GM23248 (cell line): ENCODE measurements at regions not wholly inside any gene's neighbourhood (a gene's known extent, or its start where the extent isn't known, plus 50 kb on each side); places are given as distances from the start of the nearest gene placed in this dataset.

Source experiments
- DNase-seq: peaks from one replicate; pipeline ENCODE4 v3.0.0-alpha.2; 2015
- H2AFZ ChIP-seq: fragments of 200-600 bp; sonication (generic); 2 replicates; pipeline ENCODE4 v1.6.1; 2016; ENCODE audit warnings: antibody characterized with exemption
- H3F3A ChIP-seq: fragments of 200-600 bp; sonication (generic); 2 replicates; pipeline ENCODE4 v1.6.1; 2016; ENCODE audit warnings: mild to moderate bottlenecking, antibody characterized with exemption, mixed run types; ENCODE audit not compliant: insufficient read depth
- H3K27ac ChIP-seq: fragments of 200-600 bp; sonication (generic); 2 replicates; pipeline ENCODE4 v1.5.1; 2016; ENCODE audit warnings: mild to moderate bottlenecking
- H3K27me3 ChIP-seq: fragments of 200-600 bp; sonication (generic); replicated peaks from 2 replicates; pipeline ENCODE4 v1.6.1; 2016; ENCODE audit warnings: mild to moderate bottlenecking; ENCODE audit not compliant: insufficient read depth
- H3K36me3 ChIP-seq: fragments of 200-600 bp; sonication (generic); 2 replicates; pipeline ENCODE4 v1.6.1; 2016; ENCODE audit warnings: low read depth, mild to moderate bottlenecking
- H3K4me1 ChIP-seq: fragments of 200-600 bp; sonication (generic); 2 replicates; pipeline ENCODE4 v1.6.1; 2016; ENCODE audit warnings: mild to moderate bottlenecking; ENCODE audit not compliant: insufficient read depth
- H3K4me2 ChIP-seq: fragments of 200-600 bp; sonication (generic); one replicate; pipeline ENCODE4 v1.6.1; 2016; ENCODE audit warnings: mild to moderate bottlenecking; ENCODE audit not compliant: unreplicated experiment
- H3K4me3 ChIP-seq: fragments of 200-600 bp; sonication (generic); 2 replicates; pipeline ENCODE4 v1.5.1; 2016; ENCODE audit warnings: mild to moderate bottlenecking
- H3K79me2 ChIP-seq: fragments of 200-600 bp; sonication (generic); 2 replicates; pipeline ENCODE4 v1.6.1; 2016; ENCODE audit warnings: mild to moderate bottlenecking; ENCODE audit not compliant: insufficient read depth
- H3K9ac ChIP-seq: fragments of 200-600 bp; sonication (generic); 2 replicates; pipeline ENCODE4 v1.6.1; 2016; ENCODE audit warnings: mild to moderate bottlenecking
- H3K9me2 ChIP-seq: fragments of 200-600 bp; sonication (generic); 2 replicates; pipeline ENCODE4 v1.6.1; 2016; ENCODE audit warnings: mixed run types, mild to moderate bottlenecking, moderate library complexity; ENCODE audit not compliant: insufficient read depth
- H3K9me3 ChIP-seq: fragments of 200-600 bp; sonication (generic); one replicate; pipeline ENCODE4 v1.6.1; 2017; ENCODE audit warnings: low read depth
- H4K20me1 ChIP-seq: fragments of 200-600 bp; sonication (generic); 2 replicates; pipeline ENCODE4 v1.6.0; 2016; ENCODE audit not compliant: insufficient read depth
- EZH2 ChIP-seq: fragments of 200-600 bp; sonication (generic); IDR thresholded peaks from 2 replicates; pipeline ENCODE4 v1.6.1; 2018; ENCODE audit warnings: antibody characterized with exemption, mild to moderate bottlenecking; ENCODE audit not compliant: insufficient read depth, poor library complexity, severe bottlenecking
- EZH2phosphoT487 ChIP-seq: fragments of 200-600 bp; sonication (generic); IDR thresholded peaks from 2 replicates; pipeline ENCODE4 v1.6.1; 2018; ENCODE audit warnings: antibody characterized with exemption, moderate library complexity, mild to moderate bottlenecking, low read depth; ENCODE audit not compliant: insufficient read depth
- WGBS, 2 experiments: methylation state at CpG; one replicate each; pipeline ENCODE4 v1.1.6; 2015 to 2017; ENCODE audit warnings: low lambda C conversion rate in 2 of 2, low coverage in 1 of 2; ENCODE audit errors: missing lambda C conversion rate in 2 of 2; 5-methylcytosine and 5-hydroxymethylcytosine counted together
- in situ Hi-C: fragments of 300-500 bp; cut with MboI; formaldehyde crosslinking; loops from 2 replicates; pipeline ENCODE4 v1.15.0; 2020

- Histone ChIP-seq H3K9me3 (no peaks in the 10 kb centered on the region), H4K20me1 (no peaks in the 10 kb centered on the region), H3K9me2 (no peaks in the 10 kb centered on the region), H3K4me1 (no peaks in the 10 kb centered on the region), H2AFZ (no peak overlapping the region), H3F3A (no peaks in the 10 kb centered on the region), H3K36me3 (no peaks in the 10 kb centered on the region), H3K4me2 (no peak overlapping the region), H3K79me2 (no peaks in the 10 kb centered on the region), H3K4me3 (no peak overlapping the region), H3K9ac (no peak overlapping the region), H3K27ac (no peak overlapping the region), H3K27me3 (no peaks in the 10 kb centered on the region)
- no peak for DNase-seq
- in situ Hi-C loops: no loop called here
- TF ChIP-seq EZH2phosphoT487 (no peak), EZH2 (no peak)
- WGBS, 2 experiments: 0 to 4% methylated on average over 2 of the region's 2 CpGs
Observed at GRCh38 chr4:46491455-46491854, 101.5 kb upstream of the GABRA2 start.

DNA sequence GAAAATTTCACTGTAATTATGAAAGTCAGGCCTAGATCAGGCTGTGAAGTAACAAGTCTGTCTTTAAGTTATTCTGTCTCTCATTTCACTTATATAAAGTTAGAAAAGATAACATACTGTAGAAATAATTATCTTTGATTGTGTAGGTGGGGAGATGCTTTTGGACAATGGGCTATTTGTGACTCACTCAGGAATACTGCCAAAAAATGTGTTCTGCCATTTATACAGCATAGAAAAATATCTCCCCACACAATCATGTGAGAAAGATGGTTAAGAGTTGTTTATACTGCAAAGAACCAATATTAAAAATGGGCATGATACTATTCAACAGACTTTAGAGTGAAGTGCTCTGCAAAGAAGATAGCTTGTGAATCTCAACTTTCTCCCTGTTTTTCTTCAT lies 95.0 kb upstream of the GABRA2 start:
- H3K36me3 ChIP-seq: no peaks in the 10 kb centered on the region
- no peak overlapping the region for H3K4me2 ChIP-seq
- H3K4me3 ChIP-seq: no peak overlapping the region
- no peak overlapping the region for H3K27ac ChIP-seq
- H3K9ac ChIP-seq: no peak overlapping the region
- no peak for DNase-seq
- H2AFZ ChIP-seq: no peak overlapping the region
- no peak for TF ChIP-seq EZH2phosphoT487
- TF ChIP-seq EZH2: no peak
- no peaks in the 10 kb centered on the region for H3K27me3 ChIP-seq
- H3F3A ChIP-seq: no peaks in the 10 kb centered on the region
- no peaks in the 10 kb centered on the region for H3K9me3 ChIP-seq
- H3K9me2 ChIP-seq: 0 out of 2 replicates have a peak, but pooled peaks cover 2% of the 10 kb centered on the region
- H4K20me1 ChIP-seq: no peaks in the 10 kb centered on the region
- H3K4me1 ChIP-seq: no peaks in the 10 kb centered on the region
- no peaks in the 10 kb centered on the region for H3K79me2 ChIP-seq
- in situ Hi-C loops: no loop called here

- no peaks in the 10 kb centered on the region for H3K79me2 ChIP-seq
- DNase-seq: no peak
- no peaks in the 10 kb centered on the region for H4K20me1 ChIP-seq
- no peaks in the 10 kb centered on the region for H3K27me3 ChIP-seq
- H3K9ac ChIP-seq: no peak overlapping the region
- H3K9me2 ChIP-seq: no peaks in the 10 kb centered on the region
- in situ Hi-C loops: no loop called here
- no peak overlapping the region for H3K4me2 ChIP-seq
- H3K4me3 ChIP-seq: no peak overlapping the region
- no peaks in the 10 kb centered on the region for H3K36me3 ChIP-seq
- TF ChIP-seq EZH2phosphoT487 (no peak), EZH2 (no peak)
- WGBS, 2 experiments: 10 to 15% methylated on average over 2 of the region's 2 CpGs
- no peaks in the 10 kb centered on the region for H3F3A ChIP-seq
- no peak overlapping the region for H2AFZ ChIP-seq
- no peaks in the 10 kb centered on the region for H3K9me3 ChIP-seq
- H3K27ac ChIP-seq: no peak overlapping the region
- H3K4me1 ChIP-seq: no peaks in the 10 kb centered on the region
Observed at GRCh38 chr4:46462733-46463132, 72.8 kb upstream of the GABRA2 start.

GRCh38 chr4:46459308-46459707 lies 69.4 kb upstream of the GABRA2 start:
- no peak overlapping the region for H3K27ac ChIP-seq
- H3K4me3 ChIP-seq: no peak overlapping the region
- DNase-seq: no peak
- no peaks in the 10 kb centered on the region for H3K9me2 ChIP-seq
- no peak for TF ChIP-seq EZH2
- no peak for TF ChIP-seq EZH2phosphoT487
- in situ Hi-C loops: no loop called here
- H3K27me3 ChIP-seq: no peaks in the 10 kb centered on the region
- H3K4me2 ChIP-seq: no peak overlapping the region
- WGBS, 2 experiments: 0 to 5% methylated on average over 1 of the region's 1 CpG
- H3K4me1 ChIP-seq: no peaks in the 10 kb centered on the region
- H3K9me3 ChIP-seq: no peaks in the 10 kb centered on the region
- H3K79me2 ChIP-seq: no peaks in the 10 kb centered on the region
- no peaks in the 10 kb centered on the region for H3F3A ChIP-seq
- no peaks in the 10 kb centered on the region for H3K36me3 ChIP-seq
- no peak overlapping the region for H3K9ac ChIP-seq
- no peaks in the 10 kb centered on the region for H4K20me1 ChIP-seq
- no peak overlapping the region for H2AFZ ChIP-seq

- DNase-seq: no peak
- no peaks in the 10 kb centered on the region for H4K20me1 ChIP-seq
- no peaks in the 10 kb centered on the region for H3F3A ChIP-seq
- H2AFZ ChIP-seq: no peak overlapping the region
- no peaks in the 10 kb centered on the region for H3K79me2 ChIP-seq
- H3K9me3 ChIP-seq: no peaks in the 10 kb centered on the region
- H3K9ac ChIP-seq: no peak overlapping the region
- no peak for TF ChIP-seq EZH2
- no peak for TF ChIP-seq EZH2phosphoT487
- H3K27me3 ChIP-seq: no peaks in the 10 kb centered on the region
- whole genome bisulfite sequencing, 2 experiments: 24 to 39% methylated on average over 1 of the region's 1 CpG
- H3K9me2 ChIP-seq: no peaks in the 10 kb centered on the region
- no peak overlapping the region for H3K27ac ChIP-seq
- in situ Hi-C loops: no loop called here
- H3K4me2 ChIP-seq: no peak overlapping the region
- no peaks in the 10 kb centered on the region for H3K36me3 ChIP-seq
- no peaks in the 10 kb centered on the region for H3K4me1 ChIP-seq
- H3K4me3 ChIP-seq: no peak overlapping the region
Observed at GRCh38 chr4:46450556-46450955, 60.6 kb upstream of the GABRA2 start.
